Activated CD8-positive, alpha-beta memory T cell treated with anti-CD3 and anti-CD28 coated beads, Interleukin-2, amount 50 U/mL, for 4 hours (primary cell): ENCODE measurements at regions not wholly inside any gene's neighbourhood (a gene's known extent, or its start where the extent isn't known, plus 50 kb on each side); places are given as distances from the start of the nearest gene placed in this dataset.
"Not testable (repeated sequence)": the region's sequence is repeated elsewhere in the genome, so short reads cannot be mapped to it uniquely, and the experiment has no call there.

Experiments used
- DNase-seq: peaks from one replicate; pipeline ENCODE4 v3.0.0-alpha.2; 2020

GRCh38 chr3:101950985-101951733, 101.8 kb downstream of the NFKBIZ start:
- DNase-seq = no peak

GRCh38 chr3:101954361-101954760, 105.0 kb downstream of the NFKBIZ start:
- no peak for DNase-seq

- DNase-seq = no peak
Measured at GRCh38 chr3:101954936-101955335, 105.6 kb downstream of the NFKBIZ start.

- DNase-seq = no peak
Measured at GRCh38 chr3:101962055-101962454, 112.7 kb downstream of the NFKBIZ start.

- no peak for DNase-seq
Measured at GRCh38 chr3:101963902-101964362, 114.6 kb downstream of the NFKBIZ start.

GRCh38 chr3:101964861-101965260, 115.5 kb downstream of the NFKBIZ start:
- DNase-seq = no peak

GRCh38 chr3:101966226-101966625, 116.9 kb downstream of the NFKBIZ start:
- no peak for DNase-seq

GRCh38 chr3:101970212-101970611, 120.9 kb downstream of the NFKBIZ start:
- no peak for DNase-seq

- DNase-seq = no peak
Measured at GRCh38 chr3:101970905-101971304, 121.6 kb downstream of the NFKBIZ start.

GRCh38 chr3:101972430-101973162, 123.3 kb downstream of the NFKBIZ start:
- DNase-seq = no peak

- DNase-seq = no peak
Measured at GRCh38 chr3:101973163-101973505, 123.8 kb downstream of the NFKBIZ start.

- DNase-seq = not testable (repeated sequence)
Measured at GRCh38 chr3:101975415-101975814, 126.1 kb downstream of the NFKBIZ start.

- DNase-seq = no peak
Measured at GRCh38 chr3:101976473-101976872, 127.2 kb downstream of the NFKBIZ start.

GRCh38 chr3:101978348-101978747, 129.0 kb downstream of the NFKBIZ start:
- no peak for DNase-seq

GRCh38 chr3:101979033-101979432, 129.7 kb downstream of the NFKBIZ start:
- DNase-seq = no peak

- no peak for DNase-seq
Measured at GRCh38 chr3:101984356-101984755, 135.0 kb downstream of the NFKBIZ start.

GRCh38 chr3:101988596-101988995, 139.3 kb downstream of the NFKBIZ start:
- no peak for DNase-seq

- no peak for DNase-seq
Measured at GRCh38 chr3:101989578-101990200, 140.4 kb downstream of the NFKBIZ start.

- DNase-seq = no peak
Measured at GRCh38 chr3:101992863-101993262, 143.5 kb downstream of the NFKBIZ start.

- DNase-seq = no peak
Measured at GRCh38 chr3:101994386-101994785, 145.1 kb downstream of the NFKBIZ start.

GRCh38 chr3:101995371-101996046, 146.2 kb downstream of the NFKBIZ start:
- no peak for DNase-seq

- no peak for DNase-seq
Measured at GRCh38 chr3:101996832-101997231, 147.5 kb downstream of the NFKBIZ start.

GRCh38 chr3:101998256-101998926, 149.1 kb downstream of the NFKBIZ start:
- no peak for DNase-seq
